CD4-positive, alpha-beta memory T cell (primary cell): ENCODE measurements at regions not wholly inside any gene's neighbourhood (a gene's known extent, or its start where the extent isn't known, plus 50 kb on each side); places are given as distances from the start of the nearest gene placed in this dataset.
A peak's percentile ranks its signal among the peaks of the same experiment; 100 is the strongest.

Source experiments
- CTCF ChIA-PET: fragments of 350-600 bp; sonication (Branson Sonifier 250); formaldehyde crosslinking; loops from one replicate; lab custom pipeline; 2021; ENCODE audit warnings: inconsistent platforms; ENCODE audit not compliant: partially characterized antibody; lab: Charles Lee
- POLR2A ChIA-PET: fragments of 350-600 bp; sonication (Branson Sonifier 250); formaldehyde crosslinking; loops from one replicate; lab custom pipeline; 2021; ENCODE audit not compliant: partially characterized antibody; lab: Charles Lee
- DNase-seq, 5 donors: peaks; one replicate each; pipeline versions ENCODE4 v3.0.0 to v3.0.0-alpha.2; 2020 to 2022; ENCODE audit warnings: mixed read lengths in 1 of 5
- H3K27ac ChIP-seq: one replicate; pipeline ENCODE4 v1.7.0; 2013; ENCODE audit warnings: low read depth, low read length
- H3K27me3 ChIP-seq: 2 replicates; pipeline ENCODE4 v1.7.0; 2013; ENCODE audit warnings: mild to moderate bottlenecking, low read length, moderate library complexity; ENCODE audit not compliant: insufficient read depth
- H3K36me3 ChIP-seq: 2 replicates; pipeline ENCODE4 v1.7.0; 2013; ENCODE audit warnings: mild to moderate bottlenecking, low read length, moderate library complexity; ENCODE audit not compliant: insufficient read depth
- H3K4me1 ChIP-seq: 2 replicates; pipeline ENCODE4 v1.7.0; 2013; ENCODE audit warnings: mild to moderate bottlenecking, low read length, moderate library complexity; ENCODE audit not compliant: insufficient read depth
- H3K4me3 ChIP-seq, 2 donors: one replicate each; pipeline ENCODE4 v1.7.0; 2013; ENCODE audit warnings: low read length in 2 of 2, mild to moderate bottlenecking in 1 of 2
- H3K9me3 ChIP-seq, 2 donors: one replicate each; pipeline ENCODE4 v1.7.0; 2013; ENCODE audit warnings: low read length in 2 of 2, control low read depth in 1 of 2; ENCODE audit not compliant: control insufficient read depth in 1 of 2
- H3K27ac Mint-ChIP-seq, 7 donors: one replicate each; pipeline ENCODE4 v1.8.0; 2020 to 2021; ENCODE audit warnings: mixed read lengths in 7 of 7, mild to moderate bottlenecking in 6 of 7, inconsistent platforms in 3 of 7, moderate library complexity in 3 of 7
- H3K27me3 Mint-ChIP-seq, 2 donors: one replicate each; pipeline ENCODE4 v1.8.0; 2020 to 2021; ENCODE audit warnings: mixed read lengths in 2 of 2
- H3K36me3 Mint-ChIP-seq, 2 donors: one replicate each; pipeline ENCODE4 v1.8.0; 2020 to 2021; ENCODE audit warnings: mixed read lengths in 2 of 2, inconsistent platforms in 1 of 2, mild to moderate bottlenecking in 1 of 2
- H3K4me1 Mint-ChIP-seq, 4 donors: one replicate each; pipeline ENCODE4 v1.8.0; 2020 to 2021; ENCODE audit warnings: mixed read lengths in 4 of 4, mild to moderate bottlenecking in 1 of 4
- H3K4me3 Mint-ChIP-seq, 8 donors: one replicate each; pipeline ENCODE4 v1.8.0; 2020 to 2021; ENCODE audit warnings: mixed read lengths in 8 of 8, mild to moderate bottlenecking in 7 of 8, moderate library complexity in 6 of 8, inconsistent platforms in 3 of 8
- H3K9me3 Mint-ChIP-seq, 8 donors: one replicate each; pipeline ENCODE4 v1.8.0; 2020 to 2021; ENCODE audit warnings: mixed read lengths in 8 of 8, mild to moderate bottlenecking in 5 of 8, inconsistent platforms in 3 of 8, moderate library complexity in 1 of 8
- intact Hi-C: fragments of 100-400 bp; cut with micrococcal nuclease; formaldehyde crosslinking; loops from one replicate; pipeline ENCODE4 v1.15.1; 2023

DNA sequence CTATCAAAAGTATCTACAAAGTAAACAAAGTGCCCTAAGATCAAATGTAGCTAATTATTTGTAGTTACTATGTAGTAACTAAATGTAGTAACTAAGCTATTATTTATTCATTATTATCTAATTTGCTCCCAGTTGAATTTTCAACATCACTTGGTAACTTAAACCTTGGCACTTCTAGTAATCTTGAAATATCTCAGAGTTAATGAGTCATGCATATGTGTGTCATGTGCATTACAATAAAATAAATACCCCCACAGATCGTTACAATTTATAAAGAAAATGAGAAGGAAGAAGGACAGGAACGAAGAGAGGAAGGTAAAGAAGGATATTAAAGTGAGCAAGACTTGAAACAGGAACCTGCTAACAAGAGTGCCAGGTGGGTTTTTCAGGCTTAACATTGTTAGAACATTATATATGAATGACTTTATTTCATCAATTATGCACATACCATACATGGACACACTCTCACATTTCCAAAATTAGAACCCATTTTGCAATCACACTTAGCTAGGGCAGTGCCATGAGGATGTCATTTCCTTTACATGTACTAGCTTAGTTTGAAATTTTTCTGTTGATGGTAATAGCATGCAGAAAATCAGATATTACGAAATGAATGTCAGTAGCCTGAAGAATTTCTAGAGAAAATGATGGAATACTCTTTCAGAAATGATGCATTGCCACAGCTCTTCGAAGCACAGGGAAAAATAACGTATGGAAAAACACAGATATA is 1670.4 kb upstream of the AGA start:
- no peak overlapping the region for H3K27ac Mint-ChIP-seq
- no peak overlapping the region for H3K4me3 Mint-ChIP-seq

DNA sequence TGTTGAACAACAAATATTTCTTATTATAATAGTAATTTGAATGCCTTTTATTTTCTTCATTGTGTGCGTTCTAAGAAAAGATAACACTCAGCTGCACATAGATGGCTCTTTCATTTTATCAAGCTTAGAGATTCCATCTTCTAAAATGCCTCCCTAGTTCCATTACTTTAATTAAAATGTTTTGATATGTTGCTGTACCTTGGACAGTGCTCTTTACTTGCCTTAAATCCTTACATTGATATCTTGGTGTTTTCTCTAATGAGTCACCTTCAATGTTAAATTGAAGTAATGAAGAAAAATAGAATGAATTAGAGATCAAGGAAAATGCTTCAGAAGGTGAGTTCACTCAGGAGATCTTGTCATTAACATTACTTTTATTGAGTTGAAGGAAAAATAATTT is 1672.4 kb upstream of the AGA start:
- no peaks in the 10 kb centered on the region for H3K4me1 ChIP-seq

More for the DNA sequence above, 1670.4 kb upstream of the AGA start:
- intact Hi-C loops = no loop called here
- Mint-ChIP-seq H3K9me3 (peaks cover 0 to 13% (median 6%) of the 10 kb centered on the region in 8 donors), H3K4me1 (no peaks in the 10 kb centered on the region), H3K36me3 (no peaks in the 10 kb centered on the region), H3K27me3 (no peaks in the 10 kb centered on the region)
- ChIA-PET POLR2A (no interaction called here), CTCF (no interaction called here)
- H3K4me3 ChIP-seq = no peak overlapping the region
- no peaks in the 10 kb centered on the region for H3K36me3 ChIP-seq
- H3K27ac ChIP-seq = no peak overlapping the region
- H3K9me3 ChIP-seq = no peaks in the 10 kb centered on the region
- no peaks in the 10 kb centered on the region for H3K27me3 ChIP-seq
- no peak for DNase-seq
- no peaks in the 10 kb centered on the region for H3K4me1 ChIP-seq

DNA sequence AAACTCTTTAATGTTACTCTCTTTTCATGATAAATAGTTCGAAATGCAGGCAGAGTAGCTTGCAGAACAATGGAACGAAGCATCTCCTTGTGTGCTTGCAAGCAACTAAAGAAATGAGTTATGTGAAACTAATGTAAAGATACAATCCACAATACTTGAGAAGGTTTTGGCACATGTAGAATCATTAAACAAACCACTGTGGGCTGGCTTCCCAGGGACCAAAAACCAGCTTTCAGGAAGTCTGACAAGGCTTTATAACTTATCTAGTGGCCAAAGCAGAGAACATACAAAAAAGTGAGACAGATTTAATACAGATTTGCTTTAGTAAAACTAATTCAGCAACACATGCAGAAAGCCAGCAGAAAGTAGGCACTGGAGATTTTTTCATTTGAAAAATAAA is 1673.8 kb upstream of the AGA start:
- intact Hi-C loops = no loop called here
- Histone ChIP-seq H3K27ac (no peak overlapping the region), H3K4me1 (no peaks in the 10 kb centered on the region), H3K27me3 (no peaks in the 10 kb centered on the region), H3K9me3 (no peaks in the 10 kb centered on the region), H3K36me3 (no peaks in the 10 kb centered on the region), H3K4me3 (no peak overlapping the region)
- Mint-ChIP-seq H3K4me1 (no peaks in the 10 kb centered on the region), H3K4me3 (no peak overlapping the region), H3K27me3 (no peaks in the 10 kb centered on the region), H3K9me3 (peaks cover 0 to 13% (median 6%) of the 10 kb centered on the region in 8 donors), H3K36me3 (no peaks in the 10 kb centered on the region), H3K27ac (no peak overlapping the region)
- ChIA-PET CTCF (no interaction called here), POLR2A (no interaction called here)
- no peak for DNase-seq

More for the DNA sequence above, 1672.4 kb upstream of the AGA start:
- intact Hi-C loops = no loop called here
- Mint-ChIP-seq H3K4me3 (no peak overlapping the region), H3K27ac (no peak overlapping the region), H3K4me1 (no peaks in the 10 kb centered on the region), H3K9me3 (peaks cover 0 to 13% (median 6%) of the 10 kb centered on the region in 8 donors), H3K36me3 (no peaks in the 10 kb centered on the region), H3K27me3 (no peaks in the 10 kb centered on the region)
- H3K4me3 ChIP-seq = no peak overlapping the region
- no peak overlapping the region for H3K27ac ChIP-seq
- DNase-seq = no peak
- H3K27me3 ChIP-seq = no peaks in the 10 kb centered on the region
- CTCF ChIA-PET = no interaction called here
- no peaks in the 10 kb centered on the region for H3K9me3 ChIP-seq
- POLR2A ChIA-PET = no interaction called here
- H3K36me3 ChIP-seq = no peaks in the 10 kb centered on the region

DNA sequence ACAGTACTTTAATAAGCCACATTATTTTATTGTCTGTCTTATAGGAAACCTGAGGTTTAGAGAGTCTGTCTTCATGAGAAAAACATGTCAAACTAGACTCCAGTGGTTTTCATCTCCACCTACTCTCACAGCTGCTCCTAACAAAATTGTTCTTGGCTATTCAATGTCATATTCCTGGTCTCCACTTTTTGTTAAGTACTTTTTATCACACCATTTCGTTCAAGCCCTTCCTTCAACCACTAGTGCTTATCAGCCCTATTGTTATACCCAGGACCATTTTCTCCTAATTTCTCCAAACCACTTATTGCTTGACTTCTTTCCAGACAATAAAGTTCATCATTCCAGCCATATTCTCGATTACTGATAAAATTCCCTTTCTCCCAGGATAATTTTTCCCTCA is 1674.3 kb upstream of the AGA start:
- H3K27ac ChIP-seq = no peak overlapping the region
- H3K4me1 ChIP-seq = no peaks in the 10 kb centered on the region
- Mint-ChIP-seq H3K4me1 (no peaks in the 10 kb centered on the region), H3K27me3 (no peaks in the 10 kb centered on the region), H3K4me3 (no peak overlapping the region), H3K27ac (no peak overlapping the region), H3K36me3 (no peaks in the 10 kb centered on the region), H3K9me3 (peaks cover 0 to 10% (median 5%) of the 10 kb centered on the region in 8 donors)
- POLR2A ChIA-PET = no interaction called here
- H3K9me3 ChIP-seq = no peaks in the 10 kb centered on the region
- no peak overlapping the region for H3K4me3 ChIP-seq
- H3K27me3 ChIP-seq = no peaks in the 10 kb centered on the region
- no peak for DNase-seq
- intact Hi-C loops = no loop called here
- CTCF ChIA-PET = no interaction called here
- H3K36me3 ChIP-seq = no peaks in the 10 kb centered on the region

DNA sequence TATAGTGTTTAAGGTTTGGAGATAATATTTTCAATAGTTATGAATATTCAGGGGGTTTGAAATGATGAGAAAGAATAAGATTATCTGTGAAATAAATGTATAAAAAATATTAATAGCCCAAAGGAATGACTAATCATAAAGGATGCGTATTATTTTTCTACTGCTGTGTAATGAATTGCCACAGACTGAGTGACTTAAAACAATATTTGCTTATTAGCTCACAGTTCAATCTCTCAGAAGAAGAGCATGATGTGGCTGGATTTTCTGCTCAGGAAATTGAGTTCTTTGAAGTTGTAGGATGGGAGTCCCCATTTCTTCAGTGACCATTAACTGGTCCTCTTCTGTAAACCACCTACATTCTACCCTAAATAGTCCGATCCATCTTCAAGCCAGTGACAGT is 1680.8 kb upstream of the AGA start:
- Histone ChIP-seq H3K4me3 (no peak overlapping the region), H3K27me3 (no peaks in the 10 kb centered on the region), H3K36me3 (no peaks in the 10 kb centered on the region), H3K4me1 (no peaks in the 10 kb centered on the region), H3K27ac (no peak overlapping the region), H3K9me3 (no peaks in the 10 kb centered on the region)
- no peak for DNase-seq
- no peaks in the 10 kb centered on the region for H3K27me3 Mint-ChIP-seq
- H3K4me1 Mint-ChIP-seq = no peaks in the 10 kb centered on the region
- CTCF ChIA-PET = no interaction called here
- H3K4me3 Mint-ChIP-seq = no peak overlapping the region
- H3K36me3 Mint-ChIP-seq = no peaks in the 10 kb centered on the region
- intact Hi-C loops = no loop called here
- POLR2A ChIA-PET = no interaction called here
- H3K9me3 Mint-ChIP-seq = peaks cover 0 to 11% (median 3%) of the 10 kb centered on the region in 8 donors
- no peak overlapping the region for H3K27ac Mint-ChIP-seq

DNA sequence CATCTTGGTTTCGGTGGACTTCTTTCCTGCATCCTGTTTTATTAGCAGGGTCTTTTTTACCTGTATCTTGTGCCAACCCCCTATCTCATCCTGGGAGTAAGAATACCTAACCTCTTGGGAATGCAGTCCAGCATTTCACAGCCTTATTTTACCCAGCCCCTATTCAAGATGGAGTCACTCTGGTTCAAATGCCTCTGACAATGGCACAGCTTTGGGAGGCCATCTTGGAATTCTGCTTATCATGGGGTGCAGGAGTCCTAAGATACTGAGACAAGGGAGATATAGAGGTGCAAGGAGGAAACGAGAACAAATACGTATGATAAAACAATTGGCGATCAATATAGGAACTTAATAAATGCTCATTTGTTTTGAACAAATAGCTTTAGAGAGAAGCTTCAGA is 1682.2 kb upstream of the AGA start:
- intact Hi-C loops = no loop called here

DNA sequence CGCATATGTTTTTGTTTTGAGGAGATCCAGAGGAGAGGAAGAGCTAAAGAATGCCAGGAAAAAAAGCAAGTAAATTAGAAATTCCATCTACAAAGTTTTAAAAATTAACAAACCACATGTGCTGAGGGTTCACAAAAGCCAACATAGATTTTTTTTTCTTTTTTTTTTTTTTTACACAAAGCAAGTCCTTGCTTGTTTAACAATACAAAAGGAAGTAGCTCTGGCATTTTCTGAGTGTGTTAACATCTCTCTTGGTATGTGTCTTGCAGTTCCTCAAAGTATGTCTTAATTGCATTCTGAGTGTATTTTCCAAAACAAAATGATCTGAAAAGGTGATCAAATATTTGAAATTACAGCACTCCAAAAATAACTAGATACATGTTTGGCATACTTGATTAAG is 1682.7 kb upstream of the AGA start:
- peak overlapping the region in 1 of 7 donors; percentile 10 for H3K27ac Mint-ChIP-seq
- DNase-seq = no peak

More for the DNA sequence above, 1682.2 kb upstream of the AGA start:
- no peak overlapping the region for H3K4me3 Mint-ChIP-seq
- Histone ChIP-seq H3K27me3 (no peaks in the 10 kb centered on the region), H3K27ac (no peak overlapping the region), H3K36me3 (no peaks in the 10 kb centered on the region), H3K9me3 (no peaks in the 10 kb centered on the region), H3K4me1 (no peaks in the 10 kb centered on the region), H3K4me3 (no peak overlapping the region)
- POLR2A ChIA-PET = no interaction called here
- no peaks in the 10 kb centered on the region for H3K27me3 Mint-ChIP-seq
- DNase-seq = no peak
- peaks cover 0 to 11% (median 3%) of the 10 kb centered on the region in 8 donors for H3K9me3 Mint-ChIP-seq
- H3K27ac Mint-ChIP-seq = no peak overlapping the region
- no peaks in the 10 kb centered on the region for H3K4me1 Mint-ChIP-seq
- CTCF ChIA-PET = no interaction called here
- no peaks in the 10 kb centered on the region for H3K36me3 Mint-ChIP-seq

More for the DNA sequence above, 1682.7 kb upstream of the AGA start:
- Histone ChIP-seq H3K27me3 (no peaks in the 10 kb centered on the region), H3K9me3 (no peaks in the 10 kb centered on the region), H3K4me3 (no peak overlapping the region), H3K36me3 (no peaks in the 10 kb centered on the region), H3K27ac (no peak overlapping the region), H3K4me1 (no peaks in the 10 kb centered on the region)
- H3K9me3 Mint-ChIP-seq = peaks cover 0 to 15% (median 4%) of the 10 kb centered on the region in 8 donors
- intact Hi-C loops = no loop called here
- no peaks in the 10 kb centered on the region for H3K36me3 Mint-ChIP-seq
- H3K4me3 Mint-ChIP-seq = no peak overlapping the region
- H3K4me1 Mint-ChIP-seq = no peaks in the 10 kb centered on the region
- ChIA-PET POLR2A (no interaction called here), CTCF (no interaction called here)
- H3K27me3 Mint-ChIP-seq = no peaks in the 10 kb centered on the region
